ENCODE measurements at regions not wholly inside any gene's neighbourhood (a gene's known extent, or its start where the extent isn't known, plus 50 kb on each side); places are given as distances from the start of the nearest gene placed in this dataset.

- Histone ChIP-seq H3K36me3 (ENCODE audit: control insufficient read depth in 2 of 2, insufficient read depth in 1 of 2, low read length in 2 of 2) (no peaks in the 10 kb centered on the region), H3K27ac (ENCODE audit: extremely low read depth, low read depth, low read length) (no peak overlapping the region), H3K4me3 (ENCODE audit: low read depth, low read length) (no peak overlapping the region), H3K9me3 (ENCODE audit: control insufficient read depth, insufficient read depth, low read depth, low read length) (no peaks in the 10 kb centered on the region), H3K4me1 (ENCODE audit: control insufficient read depth, insufficient read depth, low read length) (no peaks in the 10 kb centered on the region)
- POLR2A ChIA-PET, result no interaction called here
- CTCF ChIA-PET, result interaction anchor here (0.6 kb wide), 1 partner anchor 355 kb away, joined by 3 read pairs; no protein-coding TSS in a partner anchor
- TF ChIP-seq ZNF658 (tag by site-specific recombination; IDR thresholded peaks at IDR 0.05), result no peak
- TF ChIP-seq ZFP3 (tag by site-specific recombination; IDR thresholded peaks at IDR 0.05; ENCODE audit: low read depth), result no peak
- no peak for TF ChIP-seq GLIS2 (tag by site-specific recombination; IDR thresholded peaks at IDR 0.05)
- TF ChIP-seq ZSCAN30 (tag by site-specific recombination; IDR thresholded peaks at IDR 0.05), result no peak
- TF ChIP-seq ZNF626 (tag by site-specific recombination; IDR thresholded peaks at IDR 0.05), result no peak
- no peak for TF ChIP-seq ZBTB17 (tag by site-specific recombination; IDR thresholded peaks at IDR 0.05)
- TF ChIP-seq PRDM10 (tag by site-specific recombination; IDR thresholded peaks at IDR 0.05), result no peak
Measured at GRCh38 chr7:68813551-68814080, 784.7 kb upstream of the AUTS2 start.

- H3K36me3 ChIP-seq (ENCODE audit: control insufficient read depth in 2 of 2, insufficient read depth in 1 of 2, low read length in 2 of 2), result no peaks in the 10 kb centered on the region
- H3K4me3 ChIP-seq (ENCODE audit: low read depth, low read length), result no peak overlapping the region
- H3K27ac ChIP-seq (ENCODE audit: extremely low read depth, low read depth, low read length), result no peak overlapping the region
- CTCF ChIA-PET, result no interaction called here
- POLR2A ChIA-PET, result no interaction called here
- TF ChIP-seq ZNF585B (tag by site-specific recombination; IDR thresholded peaks at IDR 0.05) (no peak), ZFP3 (tag by site-specific recombination; IDR thresholded peaks at IDR 0.05; ENCODE audit: low read depth) (no peak), ZNF302 (tag by site-specific recombination; IDR thresholded peaks at IDR 0.05; ENCODE audit: low read depth) (no peak), MZF1 (tag by site-specific recombination; IDR thresholded peaks at IDR 0.05; ENCODE audit: borderline replicate concordance) (no peak), ZSCAN23 (tag by site-specific recombination; IDR thresholded peaks at IDR 0.05) (no peak)
- no peaks in the 10 kb centered on the region for H3K9me3 ChIP-seq (ENCODE audit: control insufficient read depth, insufficient read depth, low read depth, low read length)
- no peaks in the 10 kb centered on the region for H3K4me1 ChIP-seq (ENCODE audit: control insufficient read depth, insufficient read depth, low read length)
Measured at GRCh38 chr7:68816491-68816890, 781.8 kb upstream of the AUTS2 start.

- ChIA-PET POLR2A (interaction anchor here (0.6 kb wide), 1 partner anchor 15 kb away, joined by 9 read pairs; no protein-coding TSS in a partner anchor), CTCF (no interaction called here)
- Histone ChIP-seq H3K4me1 (ENCODE audit: control insufficient read depth, insufficient read depth, low read length) (no peaks in the 10 kb centered on the region), H3K4me3 (ENCODE audit: low read depth, low read length) (no peak overlapping the region), H3K36me3 (ENCODE audit: control insufficient read depth in 2 of 2, insufficient read depth in 1 of 2, low read length in 2 of 2) (no peaks in the 10 kb centered on the region), H3K9me3 (ENCODE audit: control insufficient read depth, insufficient read depth, low read depth, low read length) (no peaks in the 10 kb centered on the region), H3K27ac (ENCODE audit: extremely low read depth, low read depth, low read length) (no peak overlapping the region)
- TF ChIP-seq GLIS2 (tag by site-specific recombination; IDR thresholded peaks at IDR 0.05) (no peak), ZBTB17 (tag by site-specific recombination; IDR thresholded peaks at IDR 0.05) (no peak), ZNF394 (tag by site-specific recombination; IDR thresholded peaks at IDR 0.05; ENCODE audit: borderline replicate concordance) (no peak), ZNF148 (tag by site-specific recombination; IDR thresholded peaks at IDR 0.05; ENCODE audit: borderline replicate concordance) (no peak), ZNF658 (tag by site-specific recombination; IDR thresholded peaks at IDR 0.05) (no peak), WT1 (tag by site-specific recombination; IDR thresholded peaks at IDR 0.05) (no peak), ZNF529 (tag by site-specific recombination; IDR thresholded peaks at IDR 0.05; ENCODE audit: insufficient replicate concordance) (no peak), PRDM1 (tag by site-specific recombination; IDR thresholded peaks at IDR 0.05) (no peak), ZNF10 (tag by site-specific recombination; IDR thresholded peaks at IDR 0.05) (no peak), ZBTB49 (tag by site-specific recombination; IDR thresholded peaks at IDR 0.05; ENCODE audit: low read depth) (no peak), ZNF2 (tag by site-specific recombination; IDR thresholded peaks at IDR 0.05) (no peak), ZNF202 (tag by site-specific recombination; IDR thresholded peaks at IDR 0.05; ENCODE audit: borderline replicate concordance) (no peak), ZBTB21 (tag by site-specific recombination; IDR thresholded peaks at IDR 0.05) (no peak), KLF10 (tag by site-specific recombination; IDR thresholded peaks at IDR 0.05) (no peak)
Measured at GRCh38 chr7:68820321-68820720, 778.0 kb upstream of the AUTS2 start.

All from HEK293 (cell line).